ENCODE measurements at regions not wholly inside any gene's neighbourhood (a gene's known extent, or its start where the extent isn't known, plus 50 kb on each side); places are given as distances from the start of the nearest gene placed in this dataset.
"Not testable (repeated sequence)": the region's sequence is repeated elsewhere in the genome, so short reads cannot be mapped to it uniquely, and the experiment has no call there.

DNA sequence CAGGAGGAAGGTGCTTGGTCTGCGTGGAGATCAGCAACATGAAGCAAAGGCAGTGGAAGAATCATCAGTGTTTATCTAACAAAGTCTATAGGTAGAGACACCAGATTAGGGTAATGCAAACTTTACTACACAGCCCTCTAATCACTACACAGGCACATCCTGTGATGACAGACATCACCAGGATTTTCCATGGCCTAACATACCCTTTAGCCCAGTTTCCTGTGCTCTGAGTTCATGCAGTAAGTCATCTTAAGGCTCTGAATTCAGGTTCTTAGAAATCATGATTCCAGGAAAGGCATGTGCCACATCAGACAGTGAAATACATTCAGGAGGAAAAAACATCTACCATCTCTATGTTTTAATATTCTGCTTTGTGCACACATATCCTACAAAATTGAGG is 708.5 kb upstream of the SLC8A1 start:
- no peak for DNase-seq

DNA sequence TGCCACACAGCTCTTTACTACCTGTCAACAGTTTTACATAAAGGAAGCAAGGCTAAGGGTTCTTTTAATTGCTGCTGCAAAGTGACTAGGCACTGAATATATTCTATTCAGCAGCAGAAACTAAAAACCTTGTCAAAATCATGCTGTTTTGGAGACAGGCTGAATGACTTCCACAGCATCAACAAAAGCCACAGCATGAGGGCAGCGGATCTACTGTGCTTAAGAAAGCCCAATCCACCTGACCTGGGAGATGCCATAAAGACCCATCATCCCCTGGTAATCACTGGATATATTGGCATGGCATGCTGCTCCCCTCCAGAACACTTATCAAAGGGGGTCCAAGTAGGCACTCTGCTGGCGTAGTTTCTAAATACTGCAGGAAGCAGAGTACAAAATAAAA is 715.1 kb upstream of the SLC8A1 start:
- DNase-seq = no peak

GRCh38 chr2:41169744-41170143 is 717.9 kb upstream of the SLC8A1 start:
- DNase-seq = no peak

DNA sequence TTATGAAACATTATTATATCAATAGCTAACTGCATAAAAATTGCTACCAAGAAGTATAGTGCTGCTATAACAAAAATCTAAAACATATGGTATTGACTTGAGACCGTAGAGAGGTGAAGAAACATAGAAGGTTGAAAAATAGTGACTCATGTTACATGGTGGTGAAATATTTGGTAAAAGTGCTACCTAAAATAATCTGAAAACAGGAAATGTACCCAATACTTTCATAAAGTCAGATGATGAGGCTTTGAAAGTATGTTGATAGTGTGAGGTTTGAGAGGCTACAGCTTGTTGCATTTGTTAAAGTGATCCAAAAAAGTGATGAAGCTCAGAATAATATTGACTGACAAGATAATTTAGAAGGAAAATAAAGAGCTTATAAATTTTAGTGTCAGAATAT is 718.7 kb upstream of the SLC8A1 start:
- no peak for DNase-seq

GRCh38 chr2:41180387-41180786 is 728.5 kb upstream of the SLC8A1 start:
- no peak for DNase-seq

DNA sequence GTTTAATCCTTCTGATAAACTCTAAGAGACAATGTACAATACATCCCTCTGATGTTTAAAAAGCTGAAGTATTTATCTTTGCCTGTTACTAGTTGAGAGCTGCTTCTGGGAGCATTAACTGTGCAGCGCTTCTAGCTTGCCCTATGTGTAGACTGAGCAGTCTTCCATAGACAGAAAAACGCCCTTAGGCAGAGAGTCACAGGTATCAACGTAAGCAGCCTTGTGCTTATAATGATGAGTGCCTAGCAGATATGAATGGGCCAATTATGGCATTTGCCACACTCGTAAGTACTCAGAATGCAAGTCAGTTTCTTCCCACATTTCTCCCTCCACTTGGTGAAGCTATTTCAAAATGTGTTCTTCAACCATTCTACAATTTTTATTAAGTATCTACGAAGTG is 731.1 kb upstream of the SLC8A1 start:
- DNase-seq = no peak

- peak in 2 of 3 donors; percentile 38 to 79 for DNase-seq
Measured at GRCh38 chr2:41187376-41188122, 735.7 kb upstream of the SLC8A1 start.

- DNase-seq = peak in 2 of 3 donors; percentile 27 to 28
Measured at GRCh38 chr2:41194230-41194629, 742.3 kb upstream of the SLC8A1 start.

- DNase-seq = peak in 1 of 3 donors; percentile 28
Measured at GRCh38 chr2:41197781-41198180, 745.9 kb upstream of the SLC8A1 start.

DNA sequence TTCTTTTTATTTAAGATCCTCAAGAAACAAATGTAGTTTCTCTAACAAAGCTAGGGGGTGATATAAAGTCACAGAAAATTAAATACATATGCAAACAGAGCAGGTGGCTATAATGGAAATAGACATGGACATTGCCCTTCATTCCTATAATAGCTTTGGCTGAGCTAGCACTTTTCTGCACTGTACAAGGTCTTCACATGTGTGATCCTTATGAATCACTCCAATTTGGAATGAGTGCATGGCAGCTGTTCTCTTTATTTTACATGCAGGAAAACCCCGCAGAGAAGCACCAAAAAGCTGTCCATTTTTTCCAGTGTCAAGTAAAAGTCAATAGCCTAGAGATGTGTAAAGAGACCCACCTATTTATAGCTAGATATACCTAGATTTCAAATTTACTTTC is 747.4 kb upstream of the SLC8A1 start:
- DNase-seq = peak; percentile 50 to 77 (median 57)

GRCh38 chr2:41204315-41204714 is 752.4 kb upstream of the SLC8A1 start:
- DNase-seq = no peak

DNA sequence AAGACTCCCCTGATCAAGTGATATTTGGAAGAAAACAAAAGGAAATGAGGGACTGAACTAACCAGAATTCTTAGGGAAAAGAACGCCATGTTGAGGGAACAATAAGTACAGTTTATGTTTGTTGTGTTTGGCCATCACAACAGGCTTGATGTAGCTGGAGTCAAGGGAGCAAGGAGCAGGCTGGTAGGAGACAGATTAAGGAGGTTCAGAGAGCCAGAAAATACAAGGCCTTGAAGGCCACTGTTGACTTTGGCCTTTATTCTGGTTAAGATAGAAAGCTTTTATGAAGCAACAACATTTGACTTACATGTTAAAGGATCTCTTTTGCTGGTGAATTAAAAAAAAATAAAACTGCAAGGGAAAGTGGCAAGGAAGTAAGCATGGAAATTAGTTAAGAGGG is 754.1 kb upstream of the SLC8A1 start:
- no peak for DNase-seq

DNA sequence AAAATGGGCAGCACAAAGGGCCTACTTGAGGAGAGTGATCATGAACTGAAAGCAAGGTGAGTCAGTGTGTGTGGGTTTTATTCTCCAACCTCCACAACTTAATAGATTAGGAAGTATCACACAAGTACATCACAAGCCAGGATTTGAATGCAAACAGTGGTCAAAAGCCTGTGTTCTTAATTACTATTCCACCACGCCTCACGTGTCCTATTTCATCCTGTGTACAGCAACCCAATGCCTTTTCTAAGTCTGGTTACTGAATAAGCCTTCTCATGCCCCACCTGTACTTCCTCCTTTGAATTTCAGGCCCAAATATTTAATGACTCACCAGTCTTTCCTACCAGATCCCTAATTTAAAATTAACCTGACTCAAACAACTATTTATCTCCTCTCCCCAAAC is 755.7 kb upstream of the SLC8A1 start:
- no peak for DNase-seq

- DNase-seq = not testable (repeated sequence)
Measured at GRCh38 chr2:41210030-41210429, 758.1 kb upstream of the SLC8A1 start.

GRCh38 chr2:41216978-41217377 is 765.1 kb upstream of the SLC8A1 start:
- peak in 2 of 3 donors; percentile 6 to 25 for DNase-seq

DNA sequence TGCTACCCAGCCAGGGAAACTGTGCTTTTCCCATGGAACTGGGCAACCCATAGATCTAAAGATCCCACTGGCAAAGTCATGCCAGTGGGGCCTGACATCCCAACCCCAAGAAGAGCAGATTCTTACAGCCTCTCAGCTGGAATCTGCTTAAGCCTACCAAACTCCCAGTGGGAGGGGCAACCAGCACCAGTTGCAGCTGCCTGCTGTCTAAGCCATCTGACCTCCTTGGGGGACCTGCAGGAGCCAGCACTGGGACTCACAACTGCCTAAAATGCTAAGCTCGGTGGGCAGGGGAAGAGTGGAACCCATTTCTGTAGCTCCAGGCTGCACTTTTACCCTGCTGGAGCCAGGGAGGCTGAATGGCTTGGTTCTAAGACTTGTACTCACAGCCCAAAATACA is 770.7 kb upstream of the SLC8A1 start:
- no peak for DNase-seq

DNA sequence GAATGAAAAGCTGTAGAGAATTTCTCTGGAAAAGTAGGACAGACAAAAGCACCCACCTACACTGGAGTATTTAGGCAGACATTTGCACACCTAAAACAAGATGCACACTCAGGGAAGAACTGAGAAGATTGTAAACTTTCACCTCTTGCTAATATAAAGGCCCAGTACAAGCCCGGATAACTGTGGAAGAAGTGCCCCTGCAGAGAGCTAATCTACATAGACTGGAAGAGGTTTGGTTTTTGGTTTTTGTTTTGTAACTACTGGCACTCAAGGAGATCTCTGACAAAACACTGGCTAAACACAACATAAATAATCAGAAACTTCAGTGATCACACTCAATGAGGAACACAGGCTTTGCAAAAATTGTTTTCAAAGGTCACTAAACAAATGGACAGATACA is 782.2 kb upstream of the SLC8A1 start:
- DNase-seq = no peak

DNA sequence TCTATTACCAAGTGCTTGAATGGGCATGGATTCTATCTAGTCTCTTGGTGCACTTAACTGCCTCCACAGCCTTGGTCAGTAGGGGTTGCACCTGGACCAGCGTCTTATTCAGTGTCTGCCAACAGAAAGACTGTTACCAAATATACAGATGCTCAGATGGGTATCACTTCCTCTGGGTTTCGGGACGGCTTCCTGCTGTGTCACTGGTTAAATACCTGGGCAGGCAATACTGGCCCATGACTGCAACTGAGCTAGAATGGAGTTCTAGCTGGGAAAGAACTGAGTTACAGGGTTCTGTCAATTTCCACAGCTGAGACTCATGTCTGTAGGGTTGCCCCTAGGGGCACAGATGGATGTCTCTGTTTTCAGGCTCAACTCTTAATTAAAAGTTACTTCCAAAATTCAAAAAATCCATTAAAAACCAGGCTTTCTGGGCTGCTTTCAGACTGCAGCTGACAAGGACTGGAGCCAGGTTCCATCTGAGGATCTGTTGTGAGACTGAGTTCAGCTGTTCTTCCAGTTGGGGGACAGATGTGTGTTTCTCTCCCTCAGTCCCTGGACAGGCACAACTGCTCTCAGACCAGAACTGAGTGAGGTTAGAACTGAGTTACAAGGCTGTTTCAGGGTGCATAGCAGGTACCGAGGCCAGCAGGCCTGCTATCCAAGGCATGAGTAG is 789.6 kb upstream of the SLC8A1 start:
- peak; percentile 16 to 58 (median 20) for DNase-seq

DNA sequence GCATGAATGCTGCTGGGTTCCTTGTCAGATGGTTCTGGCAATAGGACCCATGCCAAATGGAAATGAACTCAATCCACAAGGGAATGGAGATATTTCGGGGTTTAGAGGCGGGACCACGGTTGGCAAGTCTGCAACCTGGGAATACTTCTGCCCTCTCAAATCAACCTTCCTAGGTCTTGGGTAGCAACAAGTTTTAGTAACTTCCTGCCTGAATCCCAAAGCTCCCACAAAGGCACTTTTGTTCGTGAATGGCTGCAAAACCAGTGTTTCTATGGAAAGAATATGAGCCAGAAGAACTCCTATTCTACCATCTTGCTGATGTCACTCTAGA is 790.1 kb upstream of the SLC8A1 start:
- no peak for DNase-seq

- DNase-seq = peak in 1 of 3 donors; percentile 17
Measured at GRCh38 chr2:41267929-41268659, 779.7 kb upstream of the PKDCC start.

GRCh38 chr2:41283079-41283775 is 764.6 kb upstream of the PKDCC start:
- peak in 1 of 3 donors; percentile 4 for DNase-seq

GRCh38 chr2:41293491-41293890 is 754.3 kb upstream of the PKDCC start:
- no peak for DNase-seq
